Erythroblast (primary cell): ENCODE measurements at regions not wholly inside any gene's neighbourhood (a gene's known extent, or its start where the extent isn't known, plus 50 kb on each side); places are given as distances from the start of the nearest gene placed in this dataset.
A peak's percentile ranks its signal among the peaks of the same experiment; 100 is the strongest.

Source experiments
- DNase-seq, 2 experiments: peaks; one replicate each; lab custom pipeline; 2025; lab: John Stamatoyannopoulos, UW
- GATA1 ChIP-seq: IDR thresholded peaks from 2 replicates; pipeline ENCODE4 v1.6.1; 2011; ENCODE audit warnings: low read depth, mild to moderate bottlenecking, control low read depth, low read length, moderate library complexity
- POLR2A ChIP-seq: IDR thresholded peaks from 2 replicates; pipeline ENCODE4 v1.6.1; 2011; ENCODE audit warnings: mild to moderate bottlenecking, low read length

DNA sequence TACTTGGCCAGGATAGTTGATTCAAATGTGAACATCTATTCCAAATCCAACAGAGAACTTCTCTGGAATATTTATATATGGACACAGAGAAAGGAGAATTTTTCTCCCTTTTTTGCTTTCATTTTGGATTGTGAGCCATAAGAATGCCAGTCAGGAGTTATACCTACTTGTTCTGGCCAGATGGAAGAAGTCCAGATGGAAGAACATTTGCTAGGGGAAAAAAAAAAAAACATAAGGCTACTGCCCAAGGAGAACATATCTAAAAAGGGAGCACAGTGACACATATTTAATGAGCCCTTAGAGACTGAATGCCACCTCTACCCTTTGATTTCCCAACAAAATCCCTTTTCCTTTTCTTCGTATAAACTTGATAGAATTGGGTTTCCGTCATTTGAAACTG, 61.7 kb upstream of the PPP2R2B start:
- no peak for DNase-seq
- TF ChIP-seq POLR2A (no peak), GATA1 (no peak)

DNA sequence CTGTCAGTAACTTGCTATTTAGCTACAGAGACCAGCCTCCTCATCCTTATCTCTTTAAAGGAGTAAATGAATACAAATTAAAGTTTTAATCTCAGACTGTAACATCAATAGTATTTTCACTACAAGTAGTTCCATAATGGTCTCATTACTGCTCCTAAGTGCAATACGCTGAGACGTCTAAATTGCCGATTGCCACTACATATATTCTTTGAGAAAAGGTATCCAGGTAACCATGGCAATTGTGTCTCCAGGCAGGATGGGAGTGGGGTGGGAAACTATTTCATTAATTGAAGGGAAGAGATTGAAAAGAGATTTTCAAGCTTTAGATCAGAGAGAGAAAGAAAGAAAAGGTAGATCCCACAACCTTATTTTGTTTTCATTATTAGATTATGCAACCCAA, 65.5 kb upstream of the PPP2R2B start:
- TF ChIP-seq POLR2A: no peak
- TF ChIP-seq GATA1: no peak
- DNase-seq: no peak

DNA sequence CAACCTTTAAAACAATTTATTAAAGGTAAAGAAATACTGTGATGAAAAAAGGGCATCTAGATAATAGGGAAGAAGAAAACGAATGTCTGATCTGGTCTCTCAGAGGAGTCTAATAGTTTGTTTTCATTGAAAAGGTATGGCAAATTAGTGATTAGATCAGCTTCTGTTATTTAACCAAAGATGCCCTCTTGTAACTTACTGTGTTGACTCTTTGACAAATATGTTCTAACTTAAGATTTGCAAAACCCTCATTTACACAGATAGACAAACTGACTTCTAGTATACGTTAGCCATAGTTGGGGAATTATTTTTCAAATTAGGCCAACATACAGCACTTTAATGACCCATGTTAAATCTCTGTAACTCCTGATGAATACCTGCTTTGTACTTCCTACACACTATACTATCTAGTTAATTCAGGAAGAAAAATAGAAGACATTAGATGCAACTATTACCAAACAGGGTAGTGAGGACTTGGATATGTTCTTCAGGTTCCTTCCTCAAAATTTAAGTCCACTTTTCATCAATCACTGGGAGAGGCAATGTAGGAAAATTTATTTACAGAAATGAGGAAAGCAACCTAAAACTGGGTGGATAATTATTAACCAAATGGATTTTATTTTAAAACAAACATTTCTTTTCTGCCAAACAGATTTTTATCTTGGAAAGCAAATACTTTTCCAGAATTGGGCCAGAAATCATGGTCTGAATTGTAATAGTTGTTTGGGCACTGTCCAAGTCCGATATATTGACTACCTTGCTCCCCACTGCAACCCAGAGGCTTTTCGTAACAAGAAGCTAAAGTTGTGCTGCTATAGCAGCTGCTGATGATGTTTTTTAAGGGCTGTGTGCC, 66.4 kb upstream of the PPP2R2B start:
- DNase-seq: no peak
- no peak for TF ChIP-seq GATA1
- no peak for TF ChIP-seq POLR2A

DNA sequence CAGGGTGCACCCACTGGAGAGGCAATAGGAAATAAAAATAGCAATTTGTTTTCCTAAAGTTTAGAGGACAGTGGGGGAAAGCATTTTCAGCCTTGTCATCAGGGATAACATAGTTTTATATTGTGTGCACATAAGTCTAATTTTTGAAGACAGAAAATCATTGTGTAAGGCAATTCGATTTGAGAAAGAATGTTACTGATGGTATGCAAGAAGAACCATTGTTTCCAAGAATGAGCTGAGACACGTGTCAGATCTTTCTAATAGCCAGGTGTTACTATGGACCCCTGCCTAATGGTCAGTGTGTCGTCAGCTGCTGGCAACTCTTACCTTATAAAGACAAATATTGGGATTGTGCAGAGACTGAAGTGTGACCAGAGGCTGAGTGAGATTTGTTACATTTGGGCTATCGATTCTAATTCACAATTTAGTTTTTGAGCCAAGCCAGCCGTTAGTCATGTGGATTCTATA, 67.1 kb upstream of the PPP2R2B start:
- TF ChIP-seq GATA1 (no peak), POLR2A (no peak)
- no peak for DNase-seq

DNA sequence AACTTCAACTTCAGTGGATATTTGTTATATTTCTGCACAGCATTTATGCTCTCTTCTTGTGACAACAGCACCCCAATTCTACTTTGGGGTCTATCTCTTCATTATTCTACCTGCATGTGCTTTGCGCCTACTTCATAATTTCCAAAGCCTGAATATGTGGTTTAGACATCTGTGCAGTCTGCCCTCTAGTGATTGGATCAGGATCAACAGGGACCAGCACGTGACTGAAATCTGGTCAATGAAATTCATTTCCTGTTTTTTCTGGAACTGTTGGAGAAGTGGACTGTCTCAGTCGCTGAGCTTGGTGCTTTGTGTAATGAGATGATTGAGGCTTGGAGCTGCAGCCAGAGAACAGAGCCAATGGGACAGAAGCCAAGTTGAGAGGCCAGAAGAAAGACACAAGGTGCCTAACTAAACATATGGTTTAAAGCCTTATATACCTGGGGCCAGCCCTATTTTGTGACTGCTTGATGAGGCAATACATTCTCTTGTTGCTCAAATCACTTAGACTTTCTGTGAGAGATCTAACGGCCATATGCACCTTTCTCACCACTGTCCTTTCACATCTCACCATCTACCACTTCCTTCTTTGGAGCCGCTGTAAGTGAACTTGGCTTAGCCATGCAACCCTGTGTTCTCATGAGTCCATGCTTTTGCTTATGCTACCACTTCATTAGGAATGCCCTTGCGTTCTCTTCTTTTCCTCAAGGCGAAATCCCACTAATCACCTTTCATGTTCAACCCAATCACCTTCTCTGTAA, 68.8 kb upstream of the PPP2R2B start:
- no peak for TF ChIP-seq GATA1
- TF ChIP-seq POLR2A: no peak
- peak; percentile 3 to 33 for DNase-seq

DNA sequence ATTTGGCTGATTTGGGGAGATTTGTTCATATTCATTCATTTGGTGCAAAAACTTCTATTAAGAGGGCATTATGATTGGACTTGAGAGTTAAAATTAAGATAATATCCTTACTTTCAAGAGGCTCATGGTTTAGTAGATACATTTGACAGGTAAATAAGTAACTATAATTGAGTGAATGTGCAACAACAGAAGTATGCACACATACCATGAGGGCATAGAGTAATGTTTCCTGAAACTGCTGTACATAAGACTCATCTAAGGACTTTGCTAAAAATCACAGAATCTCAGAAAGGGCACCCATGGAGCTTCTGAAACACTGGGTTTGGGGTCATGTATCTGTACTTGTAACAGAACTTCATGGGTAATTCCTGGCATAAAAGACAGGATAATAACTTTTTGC, 70.1 kb upstream of the PPP2R2B start:
- no peak for DNase-seq
- TF ChIP-seq GATA1 (no peak), POLR2A (no peak)

DNA sequence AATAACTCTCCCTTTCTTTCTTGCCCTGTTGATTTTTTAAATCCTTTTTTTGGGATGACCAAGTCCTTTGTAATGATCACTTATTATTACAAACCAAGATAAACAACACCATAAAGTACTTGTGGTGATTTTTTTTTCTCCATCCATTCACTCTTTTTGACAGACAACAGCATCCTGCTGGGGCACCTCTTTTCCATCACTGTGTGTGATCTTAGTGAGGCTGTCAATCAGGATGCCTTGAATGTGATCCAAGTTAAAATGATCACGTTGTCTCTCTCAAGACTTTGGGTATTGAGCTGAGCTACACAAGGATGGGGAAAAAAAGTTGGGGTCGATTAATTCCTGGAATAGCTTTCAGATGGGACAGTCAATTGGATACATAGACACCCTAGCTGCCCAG, 73.6 kb upstream of the PPP2R2B start:
- TF ChIP-seq GATA1 (no peak), POLR2A (no peak)

DNA sequence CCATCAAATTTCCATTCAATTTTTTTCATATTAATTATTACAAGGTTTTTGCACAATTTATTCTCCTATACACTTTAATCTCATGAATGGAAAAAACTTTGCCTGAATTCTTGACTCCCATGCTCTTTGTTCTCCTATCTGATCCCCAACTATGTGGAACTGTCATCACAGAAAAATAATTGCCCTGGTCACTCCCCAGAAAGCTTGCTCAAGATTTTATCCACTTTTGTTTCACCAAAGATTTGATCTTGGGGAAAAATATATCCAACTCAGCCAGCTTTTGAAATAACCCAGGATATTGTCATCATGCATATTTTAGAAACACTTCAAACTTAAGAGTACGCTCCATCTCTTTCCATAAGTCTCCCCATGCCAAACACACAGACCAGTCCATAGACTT, 77.7 kb upstream of the PPP2R2B start:
- TF ChIP-seq GATA1 (no peak), POLR2A (no peak)

More for the DNA sequence above, 73.6 kb upstream of the PPP2R2B start:
- DNase-seq: no peak

DNA sequence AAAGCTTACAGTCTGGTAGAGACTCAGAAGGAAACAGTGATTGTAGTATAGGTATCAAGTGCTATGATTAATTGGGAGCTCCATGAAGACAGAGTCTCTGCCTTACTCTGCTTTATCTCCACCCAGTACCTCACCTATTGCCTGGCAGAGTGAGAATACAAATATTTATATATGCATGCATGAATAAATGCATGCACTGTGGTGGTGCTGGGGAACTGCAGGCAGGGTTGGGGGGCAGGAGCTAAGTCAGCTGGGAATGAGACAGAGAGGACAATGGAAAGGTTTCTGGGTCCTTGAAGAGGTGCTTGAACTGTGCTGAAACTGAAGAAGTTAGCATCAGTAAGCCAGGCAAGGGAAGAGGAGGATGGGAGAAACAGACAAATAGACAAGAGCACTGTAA, 80.8 kb upstream of the PPP2R2B start:
- no peak for DNase-seq
- TF ChIP-seq GATA1 (no peak), POLR2A (no peak)

More for the DNA sequence above, 77.7 kb upstream of the PPP2R2B start:
- DNase-seq: no peak

DNA sequence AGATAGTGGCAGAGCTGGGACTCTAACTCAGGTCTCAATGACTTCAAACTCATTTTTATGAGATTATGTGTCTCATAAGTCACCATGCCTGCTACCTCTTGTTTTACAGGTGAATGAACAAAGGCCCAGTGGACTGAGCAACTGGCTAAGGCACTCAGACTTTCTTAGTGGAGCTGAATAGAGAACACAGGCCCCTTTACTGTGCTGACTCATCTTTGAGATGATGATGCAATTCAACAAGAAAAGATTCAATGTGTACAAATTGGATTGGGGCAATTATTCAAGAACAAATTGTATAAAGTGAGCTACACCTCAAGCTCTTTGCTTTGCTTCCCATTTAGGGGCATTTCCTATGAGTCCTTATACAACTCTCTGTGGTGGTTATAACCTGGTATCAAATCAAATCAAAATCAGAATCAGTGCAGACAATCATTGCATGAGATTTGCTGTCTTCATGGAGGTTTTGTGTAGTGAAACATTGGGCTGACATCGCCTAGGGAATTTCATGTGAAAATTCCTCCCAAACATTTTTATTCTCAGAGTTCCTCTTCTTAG, 84.3 kb upstream of the PPP2R2B start:
- DNase-seq: peak in 1 of 2 experiments; percentile 20
- no peak for TF ChIP-seq GATA1
- no peak for TF ChIP-seq POLR2A

DNA sequence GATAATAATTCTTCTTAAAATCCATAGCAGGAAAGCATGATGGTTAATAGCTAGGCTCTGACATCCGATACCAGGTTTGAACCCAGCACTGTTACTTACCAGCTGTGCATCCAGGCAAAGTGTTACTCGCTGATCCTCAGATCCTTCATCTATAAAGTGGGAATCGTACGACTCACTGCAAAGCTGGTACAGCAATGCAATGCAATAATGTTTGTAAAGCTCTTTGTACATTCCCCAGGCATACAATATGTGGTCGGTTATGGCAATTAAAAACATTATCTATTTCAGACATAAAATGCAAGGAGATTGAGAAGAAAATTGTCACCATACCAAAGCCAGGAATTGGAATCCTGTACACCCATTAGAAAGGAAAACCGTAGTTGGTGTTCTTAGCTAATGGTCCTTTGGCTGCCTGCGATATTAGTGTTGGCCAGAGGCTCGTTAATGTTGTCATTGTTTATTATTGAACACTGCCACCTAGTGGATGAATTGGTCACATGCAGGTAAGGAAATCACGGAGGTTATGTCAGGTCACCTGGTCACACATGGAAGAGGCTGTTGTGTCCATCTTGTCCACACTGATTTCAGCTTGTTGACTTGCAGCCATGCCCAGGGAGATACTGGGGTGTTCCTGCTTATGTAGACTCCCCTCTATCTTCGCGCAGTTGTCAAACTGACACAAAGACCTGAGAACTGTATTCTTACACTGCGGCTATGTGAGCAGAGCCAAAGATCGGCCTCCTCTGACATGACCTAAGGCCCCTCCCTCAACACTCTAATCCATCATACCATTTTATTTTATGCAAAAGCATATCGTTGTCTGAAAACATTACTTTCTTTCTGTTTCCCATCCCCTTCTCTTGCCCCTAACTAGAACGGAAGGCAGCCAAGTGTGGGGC, 87.5 kb upstream of the PPP2R2B start:
- TF ChIP-seq GATA1: no peak
- TF ChIP-seq POLR2A: no peak

DNA sequence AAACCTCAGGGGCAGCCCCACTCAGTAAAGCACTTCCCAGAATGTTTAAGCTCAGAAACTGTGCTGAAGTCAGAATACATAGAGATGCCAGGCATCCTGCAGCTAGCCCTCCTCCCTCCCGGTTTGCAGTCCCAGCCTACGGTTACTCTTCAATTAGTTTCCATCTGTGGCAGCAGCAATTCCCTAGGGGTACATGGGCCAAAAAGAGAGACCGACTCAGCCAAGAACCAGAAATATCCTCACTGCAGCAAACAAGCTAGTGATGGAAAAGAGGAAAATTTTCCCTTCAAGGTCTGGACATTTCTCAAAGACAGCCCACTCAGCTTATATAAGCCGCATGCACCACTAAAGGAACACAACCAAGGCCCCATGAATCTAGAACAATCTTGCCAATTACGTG, 89.1 kb upstream of the PPP2R2B start:
- DNase-seq: no peak
- TF ChIP-seq GATA1: no peak
- TF ChIP-seq POLR2A: no peak

More for the DNA sequence above, 87.5 kb upstream of the PPP2R2B start:
- peak; percentile 69 to 82 for DNase-seq

DNA sequence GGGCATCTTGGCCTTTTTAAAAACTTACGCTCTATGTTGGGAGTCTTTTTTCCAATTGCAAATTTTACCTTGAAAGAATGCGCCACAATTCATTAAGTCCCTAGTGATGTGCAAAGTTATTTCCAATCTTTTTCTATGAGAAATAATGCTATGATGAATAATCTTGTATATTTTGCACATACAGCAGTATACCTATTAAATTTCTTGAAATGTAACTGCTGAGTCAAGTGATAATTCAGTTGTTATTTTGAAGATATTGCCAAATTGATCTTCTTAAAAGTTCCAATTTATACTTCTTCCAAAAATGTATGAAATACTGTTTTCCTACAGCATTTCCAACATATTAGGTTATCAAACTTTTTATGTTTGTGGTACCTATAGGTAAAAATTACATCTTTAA, 92.8 kb upstream of the PPP2R2B start:
- TF ChIP-seq POLR2A: no peak
- TF ChIP-seq GATA1: no peak
- no peak for DNase-seq

DNA sequence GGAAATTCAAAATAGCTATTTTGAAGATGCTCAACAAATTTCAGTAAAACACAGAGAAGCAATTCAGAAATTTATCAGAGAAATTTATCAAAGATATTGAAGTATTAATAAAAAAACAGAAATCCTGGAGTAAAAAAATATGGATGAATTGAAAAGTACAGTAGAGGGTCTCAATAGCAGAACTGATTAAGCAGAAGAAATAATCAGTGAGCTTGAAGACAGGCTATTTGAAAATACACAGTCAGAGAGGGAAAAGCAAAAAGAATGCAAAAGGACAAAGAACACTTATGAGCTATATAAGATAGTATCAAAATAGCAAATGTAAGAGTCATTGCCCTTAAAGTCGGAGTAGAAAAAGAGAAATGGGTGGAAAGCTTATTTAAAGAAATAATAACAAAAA, 107.9 kb upstream of the PPP2R2B start:
- no peak for TF ChIP-seq GATA1
- no peak for TF ChIP-seq POLR2A

More for the DNA sequence above, 107.9 kb upstream of the PPP2R2B start:
- DNase-seq: no peak
